NCI-H1436 treated with DMSO at 0.1 percent for 48 hours (cell line): ENCODE measurements at regions not wholly inside any gene's neighbourhood (a gene's known extent, or its start where the extent isn't known, plus 50 kb on each side); places are given as distances from the start of the nearest gene placed in this dataset.

Experiments used
- DNase-seq: peaks from one replicate; lab custom pipeline; 2025; lab: John Stamatoyannopoulos, UW

- DNase-seq = no peak
These were observed 1283.2 kb upstream of the NXPH2 start for GRCh38 chr2:140063356-140063755.

- no peak for DNase-seq
These were observed 1281.0 kb upstream of the NXPH2 start for GRCh38 chr2:140061240-140061639.

- DNase-seq = no peak
These were observed 1277.7 kb upstream of the NXPH2 start for GRCh38 chr2:140057928-140058327.

GRCh38 chr2:140041811-140042210 is 1261.6 kb upstream of the NXPH2 start:
- DNase-seq = no peak

GRCh38 chr2:140041239-140041638 is 1261.0 kb upstream of the NXPH2 start:
- DNase-seq = no peak

GRCh38 chr2:140033638-140034037 is 1253.4 kb upstream of the NXPH2 start:
- no peak for DNase-seq

GRCh38 chr2:140027966-140028365 is 1247.8 kb upstream of the NXPH2 start:
- DNase-seq = no peak

- DNase-seq = no peak
These were observed 1247.1 kb upstream of the NXPH2 start for GRCh38 chr2:140027320-140027719.

- DNase-seq = no peak
These were observed 1243.1 kb upstream of the NXPH2 start for GRCh38 chr2:140023291-140023690.

GRCh38 chr2:140018541-140018940 is 1238.4 kb upstream of the NXPH2 start:
- no peak for DNase-seq

GRCh38 chr2:140014204-140014546 is 1234.0 kb upstream of the NXPH2 start:
- DNase-seq = no peak

- no peak for DNase-seq
These were observed 1233.5 kb upstream of the NXPH2 start for GRCh38 chr2:140013545-140014203.

GRCh38 chr2:140011287-140011686 is 1231.1 kb upstream of the NXPH2 start:
- DNase-seq = no peak

GRCh38 chr2:140002110-140002509 is 1221.9 kb upstream of the NXPH2 start:
- no peak for DNase-seq

GRCh38 chr2:139992711-139993345 is 1212.6 kb upstream of the NXPH2 start:
- no peak for DNase-seq

GRCh38 chr2:139992078-139992477 is 1211.9 kb upstream of the NXPH2 start:
- no peak for DNase-seq

GRCh38 chr2:139990646-139991335 is 1210.6 kb upstream of the NXPH2 start:
- DNase-seq = no peak

GRCh38 chr2:139969323-139969722 is 1189.1 kb upstream of the NXPH2 start:
- DNase-seq = no peak

GRCh38 chr2:139968588-139968987 is 1188.4 kb upstream of the NXPH2 start:
- DNase-seq = no peak

GRCh38 chr2:139967665-139968064 is 1187.5 kb upstream of the NXPH2 start:
- no peak for DNase-seq

GRCh38 chr2:139964721-139965440 is 1184.7 kb upstream of the NXPH2 start:
- no peak for DNase-seq

GRCh38 chr2:139963863-139964355 is 1183.7 kb upstream of the NXPH2 start:
- no peak for DNase-seq
